Progenitor cell of endocrine pancreas (in vitro differentiated cells): ENCODE measurements at regions not wholly inside any gene's neighbourhood (a gene's known extent, or its start where the extent isn't known, plus 50 kb on each side); places are given as distances from the start of the nearest gene placed in this dataset.
A peak's percentile ranks its signal among the peaks of the same experiment; 100 is the strongest.

Experiments
- DNase-seq: peaks from one replicate; pipeline ENCODE4 v3.0.0; 2021; ENCODE audit warnings: low spot score; ENCODE audit not compliant: unreplicated experiment
- H3K27ac Mint-ChIP-seq: 2 replicates; pipeline ENCODE4 v1.8.0; 2021; ENCODE audit warnings: mild to moderate bottlenecking, moderate library complexity, mixed read lengths
- H3K27me3 Mint-ChIP-seq: 2 replicates; pipeline ENCODE4 v1.8.0; 2021; ENCODE audit warnings: mixed read lengths
- H3K36me3 Mint-ChIP-seq: 2 replicates; pipeline ENCODE4 v1.8.0; 2022; ENCODE audit warnings: mixed read lengths; ENCODE audit not compliant: insufficient read depth
- H3K4me1 Mint-ChIP-seq: 2 replicates; pipeline ENCODE4 v1.8.0; 2021; ENCODE audit warnings: low read depth, mixed read lengths
- H3K4me3 Mint-ChIP-seq: 2 replicates; pipeline ENCODE4 v1.8.0; 2021; ENCODE audit warnings: low read depth, mild to moderate bottlenecking, moderate library complexity, mixed read lengths
- H3K9me3 Mint-ChIP-seq: 2 replicates; pipeline ENCODE4 v1.8.0; 2021; ENCODE audit warnings: low read depth, mixed read lengths
- CTCF ChIP-seq: fragments of 200-600 bp; sonication (generic); IDR thresholded peaks from one replicate; pipeline ENCODE4 v1.5.0; 2021; ENCODE audit warnings: antibody characterized with exemption, mild to moderate bottlenecking; ENCODE audit not compliant: unreplicated experiment

GRCh38 chr4:96599752-96600151 lies 759.9 kb downstream of the PDHA2 start:
- no peak for TF ChIP-seq CTCF
- Mint-ChIP-seq H3K9me3 (peaks cover 3% of the 10 kb centered on the region), H3K36me3 (peaks cover 2% of the 10 kb centered on the region), H3K4me3 (no peak overlapping the region), H3K4me1 (peaks cover 29% of the 10 kb centered on the region), H3K27me3 (no peaks in the 10 kb centered on the region), H3K27ac (peak overlapping the region; percentile 52)
- no peak for DNase-seq

GRCh38 chr4:96602661-96603060 lies 762.8 kb downstream of the PDHA2 start:
- no peak for DNase-seq
- Mint-ChIP-seq H3K4me1 (peaks cover 31% of the 10 kb centered on the region), H3K9me3 (no peaks in the 10 kb centered on the region), H3K27me3 (no peaks in the 10 kb centered on the region), H3K36me3 (peaks cover 2% of the 10 kb centered on the region), H3K4me3 (no peak overlapping the region), H3K27ac (no peak overlapping the region)
- no peak for TF ChIP-seq CTCF

DNA sequence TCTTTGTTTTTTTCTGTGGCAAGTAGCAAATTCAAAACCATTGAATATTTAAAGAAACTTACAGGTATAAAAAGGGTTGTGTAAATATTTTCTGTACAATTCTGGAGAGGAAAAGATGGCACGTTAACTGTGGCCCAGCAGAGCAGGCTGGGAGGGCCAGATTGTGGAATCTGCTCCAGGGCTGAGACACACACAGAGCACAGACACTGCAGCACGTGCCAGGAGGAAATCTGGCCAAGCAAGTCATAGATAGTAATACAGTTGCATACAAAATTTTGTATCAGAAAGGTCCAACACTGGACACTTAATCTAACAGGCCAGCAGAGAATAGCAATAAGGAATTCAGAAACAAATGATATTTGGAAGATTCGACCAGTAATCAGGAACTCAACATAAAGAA lies 763.7 kb downstream of the PDHA2 start:
- Mint-ChIP-seq H3K9me3 (no peaks in the 10 kb centered on the region), H3K27me3 (no peaks in the 10 kb centered on the region), H3K4me1 (peaks cover 28% of the 10 kb centered on the region), H3K4me3 (no peak overlapping the region), H3K27ac (no peak overlapping the region), H3K36me3 (no peaks in the 10 kb centered on the region)
- DNase-seq, result no peak
- no peak for TF ChIP-seq CTCF

- H3K36me3 Mint-ChIP-seq, result no peaks in the 10 kb centered on the region
- TF ChIP-seq CTCF, result no peak
Observed at GRCh38 chr4:96606451-96606850, 766.6 kb downstream of the PDHA2 start.

DNA sequence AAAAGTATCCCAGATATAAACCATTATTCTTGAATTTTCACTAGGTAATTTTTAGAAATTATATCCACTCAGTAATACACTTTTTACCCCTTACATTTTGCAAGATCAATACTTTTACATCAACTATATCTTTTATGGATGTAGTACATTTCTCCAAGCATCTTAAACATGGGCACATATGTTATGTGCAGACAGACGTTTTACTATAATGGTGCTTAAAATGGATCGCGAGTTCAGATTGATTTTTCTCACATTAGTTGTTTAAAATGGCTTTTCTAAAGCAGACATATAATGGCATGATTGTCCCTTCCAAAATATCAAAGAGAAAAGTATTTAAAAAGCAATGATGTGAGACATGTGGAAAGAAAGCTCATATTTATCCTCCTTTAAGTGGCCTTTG lies 786.1 kb downstream of the PDHA2 start:
- no peak for TF ChIP-seq CTCF
- Mint-ChIP-seq H3K27ac (no peak overlapping the region), H3K4me3 (no peak overlapping the region), H3K27me3 (no peaks in the 10 kb centered on the region), H3K9me3 (no peaks in the 10 kb centered on the region), H3K36me3 (no peaks in the 10 kb centered on the region), H3K4me1 (peaks cover 2% of the 10 kb centered on the region)
- DNase-seq, result no peak

More at GRCh38 chr4:96606451-96606850, 766.6 kb downstream of the PDHA2 start:
- DNase-seq, result no peak
- H3K4me3 Mint-ChIP-seq, result no peak overlapping the region
- no peaks in the 10 kb centered on the region for H3K27me3 Mint-ChIP-seq
- H3K9me3 Mint-ChIP-seq, result no peaks in the 10 kb centered on the region
- H3K4me1 Mint-ChIP-seq, result peaks cover 14% of the 10 kb centered on the region
- no peak overlapping the region for H3K27ac Mint-ChIP-seq
